K562 (cell line): ENCODE measurements at regions not wholly inside any gene's neighbourhood (a gene's known extent, or its start where the extent isn't known, plus 50 kb on each side); places are given as distances from the start of the nearest gene placed in this dataset.

ENCODE experiments used
- CHD1 ChIP-seq: fragments of 200-600 bp; sonication (generic); IDR thresholded peaks from one replicate; pipeline ENCODE4 v1.6.1; 2012; ENCODE audit warnings: mild to moderate bottlenecking, moderate library complexity, low read length, inconsistent platforms
- ELF1 ChIP-seq: fragments of 200-800 bp; sonication (Bioruptor generic); IDR thresholded peaks from 2 replicates; pipeline ENCODE4 v1.6.1; 2016; ENCODE audit warnings: missing genetic modification characterization, missing compliant biosample characterization
- KAT7 ChIP-seq: sonication (generic); formaldehyde crosslinking; IDR thresholded peaks from 2 replicates; pipeline ENCODE4 v1.8.0; 2022; ENCODE audit warnings: missing genetic modification reagents, mild to moderate bottlenecking, borderline replicate concordance
- NBN ChIP-seq: fragments of 450-650 bp; IDR thresholded peaks from 2 replicates; pipeline ENCODE4 v1.6.1; 2016; ENCODE audit warnings: low read depth, mild to moderate bottlenecking
- POLR2A ChIP-seq: fragments of 450-650 bp; conservative IDR thresholded peaks from 2 replicates; pipeline ENCODE4 v1.6.1; 2016
- RBM22 ChIP-seq: fragments of 200-400 bp; formaldehyde crosslinking; IDR thresholded peaks from 2 replicates; pipeline ENCODE4 v1.6.1; 2018; ENCODE audit warnings: low read length, low read depth; ENCODE audit not compliant: poor library complexity, severe bottlenecking
- YY1 ChIP-seq, 3 experiments: IDR thresholded peaks; 2 replicates each; pipeline ENCODE4 v1.6.1; 2011; ENCODE audit warnings: low read length in 2 of 3, mild to moderate bottlenecking in 2 of 3, moderate library complexity in 2 of 3, borderline replicate concordance in 1 of 3, control low read depth in 1 of 3, low read depth in 1 of 3; ENCODE audit not compliant: insufficient read depth in 3 of 3, insufficient replicate concordance in 2 of 3, control insufficient read depth in 1 of 3, insufficient read length in 1 of 3; ENCODE audit errors: extremely low read depth in 1 of 3

DNA sequence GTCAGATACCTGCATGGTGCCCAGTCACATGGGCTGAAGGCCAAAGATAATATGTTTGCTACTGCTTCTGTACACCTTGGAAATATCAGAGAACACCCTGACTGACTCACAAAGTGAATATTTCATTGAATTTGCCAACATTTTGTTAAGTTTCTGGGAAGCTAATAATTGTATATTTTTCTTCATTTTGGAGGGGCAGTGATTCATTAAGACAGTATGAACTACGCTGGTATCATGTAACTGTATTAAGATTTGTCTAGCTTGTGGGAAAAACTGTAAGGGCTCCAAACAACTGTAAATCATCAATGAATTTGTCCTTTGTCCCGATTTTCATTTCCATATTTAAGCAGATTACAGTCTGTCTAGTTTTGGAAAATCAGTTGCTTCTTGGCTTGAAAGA lies 102.3 kb upstream of the CCN2 start:
- TF ChIP-seq RBM22 = no peak
- TF ChIP-seq YY1 (IDR thresholded peaks at IDR 0.05; ENCODE audit: borderline replicate concordance in 1 of 3, control insufficient read depth in 1 of 3, extremely low read depth in 1 of 3, insufficient read depth in 3 of 3, insufficient read length in 1 of 3, insufficient replicate concordance in 2 of 3, low read depth in 1 of 3, low read length in 2 of 3) = no peak
- no peak for TF ChIP-seq ELF1
- no peak for TF ChIP-seq NBN
- TF ChIP-seq POLR2A = no peak
- TF ChIP-seq CHD1 = no peak
- no peak for TF ChIP-seq KAT7 (CRISPR knock-in tag)
